HepG2 (cell line): ENCODE measurements at regions not wholly inside any gene's neighbourhood (a gene's known extent, or its start where the extent isn't known, plus 50 kb on each side); places are given as distances from the start of the nearest gene placed in this dataset.

Experiments
- BCL6 ChIP-seq: IDR thresholded peaks from 2 replicates; pipeline ENCODE4 v1.6.1; 2016; ENCODE audit warnings: missing genetic modification reagents, missing compliant biosample characterization
- CREM ChIP-seq, 2 experiments: sonication (generic) in 1 of 2; formaldehyde crosslinking in 1 of 2; IDR thresholded peaks; 2 replicates each; pipeline versions ENCODE4 v1.4.0 to v1.6.1; 2016 to 2020; ENCODE audit warnings: antibody characterized with exemption in 1 of 2, mild to moderate bottlenecking in 1 of 2, missing genetic modification reagents in 1 of 2
- HOXA3 ChIP-seq: sonication (generic); formaldehyde crosslinking; IDR thresholded peaks from 2 replicates; pipeline ENCODE4 v1.5.0; 2020; ENCODE audit warnings: missing genetic modification reagents
- KLF6 ChIP-seq: IDR thresholded peaks from 2 replicates; pipeline ENCODE4 v1.8.0; 2016; ENCODE audit warnings: missing biosample characterization, missing genetic modification reagents
- MIXL1 ChIP-seq: IDR thresholded peaks from 2 replicates; pipeline ENCODE4 v1.6.1; 2016
- PHF21A ChIP-seq: sonication (generic); formaldehyde crosslinking; IDR thresholded peaks from 2 replicates; pipeline ENCODE4 v1.5.0; 2020; ENCODE audit warnings: mild to moderate bottlenecking, missing genetic modification reagents
- SALL1 ChIP-seq: sonication (generic); formaldehyde crosslinking; IDR thresholded peaks from 2 replicates; pipeline ENCODE4 v1.8.0; 2022; ENCODE audit warnings: mild to moderate bottlenecking, missing genetic modification reagents
- SRF ChIP-seq: IDR thresholded peaks from 2 replicates; pipeline ENCODE4 v1.6.1; 2011; ENCODE audit warnings: mild to moderate bottlenecking, low read depth, low read length, moderate library complexity
- TAF1 ChIP-seq: sonication (generic); formaldehyde crosslinking; IDR thresholded peaks from 2 replicates; pipeline ENCODE4 v1.4.0; 2020; ENCODE audit warnings: missing genetic modification reagents
- TP53 ChIP-seq: sonication (generic); formaldehyde crosslinking; conservative IDR thresholded peaks from 2 replicates; pipeline ENCODE4 v1.4.0; 2020; ENCODE audit warnings: missing genetic modification reagents
- ZBTB7A ChIP-seq: sonication (generic); formaldehyde crosslinking; IDR thresholded peaks from 2 replicates; pipeline ENCODE4 v1.8.0; 2022; ENCODE audit warnings: mild to moderate bottlenecking, missing genetic modification reagents
- ZNF331 ChIP-seq: sonication (generic); formaldehyde crosslinking; IDR thresholded peaks from 2 replicates; pipeline ENCODE4 v1.4.0; 2020; ENCODE audit warnings: missing genetic modification reagents
- TF ChIP-seq, protein P1 (sequence below): sonication (generic); formaldehyde crosslinking; IDR thresholded peaks from 2 replicates; pipeline ENCODE4 v1.5.1; 2020; ENCODE audit warnings: missing genetic modification reagents, mild to moderate bottlenecking, borderline replicate concordance
- TF ChIP-seq, protein P2 (sequence below): IDR thresholded peaks from 2 replicates; pipeline ENCODE4 v1.6.1; 2016
- TF ChIP-seq, protein P3 (sequence below), 2 experiments: sonication (generic) in 1 of 2; formaldehyde crosslinking in 1 of 2; IDR thresholded peaks; 2 replicates each; pipeline versions ENCODE4 v1.4.0 to v1.6.1; 2016 to 2020; ENCODE audit warnings: borderline replicate concordance in 1 of 2, low read depth in 1 of 2, mild to moderate bottlenecking in 1 of 2, missing genetic modification reagents in 1 of 2
- TF ChIP-seq, protein P4 (sequence below): IDR thresholded peaks from 2 replicates; pipeline ENCODE4 v1.6.1; 2016; ENCODE audit warnings: mild to moderate bottlenecking
- TF ChIP-seq, protein P5 (sequence below): sonication (generic); formaldehyde crosslinking; IDR thresholded peaks from 2 replicates; pipeline ENCODE4 v1.8.0; 2022; ENCODE audit warnings: mild to moderate bottlenecking, missing genetic modification reagents; ENCODE audit not compliant: insufficient replicate concordance

DNA sequence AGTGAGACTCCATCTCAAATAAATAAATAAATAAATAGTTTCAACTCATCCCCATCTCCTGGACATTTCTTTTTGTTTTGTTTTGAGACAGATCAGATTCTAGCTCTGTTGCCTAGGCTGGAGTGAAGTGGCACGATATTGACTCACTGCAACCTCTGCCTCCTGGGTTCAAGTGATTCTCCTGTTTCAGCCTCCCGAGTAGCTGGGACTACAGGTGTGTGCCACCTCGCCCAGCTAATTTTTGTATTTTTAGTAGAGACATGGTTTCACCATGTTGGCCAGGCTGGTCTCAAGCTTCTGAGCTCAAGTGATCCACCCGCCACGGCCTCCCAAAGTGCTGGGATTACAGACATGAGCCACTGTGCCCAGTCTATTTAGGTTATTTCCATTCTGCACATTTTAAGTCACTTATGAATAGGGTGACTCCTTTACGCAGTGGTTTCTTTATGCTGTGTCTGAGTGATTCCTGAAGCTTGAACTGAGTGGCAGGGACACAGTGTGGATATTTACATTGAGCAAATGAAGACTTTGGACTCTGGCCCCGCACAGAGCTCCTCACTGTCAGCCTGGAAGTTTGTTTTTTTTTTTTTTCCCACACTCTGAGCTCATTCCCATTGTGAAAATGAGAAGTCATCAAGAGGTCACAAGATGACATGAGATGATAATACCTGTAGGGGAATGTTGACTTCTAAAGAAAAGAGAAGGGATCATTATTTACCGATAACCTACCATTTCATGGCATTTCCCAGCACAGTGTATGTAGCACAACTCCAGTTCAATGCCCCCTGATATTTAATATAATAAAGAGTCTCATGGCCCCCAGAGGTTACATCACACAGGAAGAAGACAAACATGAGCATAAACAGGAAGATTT is 72.6 kb downstream of the TBX3 start (continued):
- TF ChIP-seq, protein P1, sequence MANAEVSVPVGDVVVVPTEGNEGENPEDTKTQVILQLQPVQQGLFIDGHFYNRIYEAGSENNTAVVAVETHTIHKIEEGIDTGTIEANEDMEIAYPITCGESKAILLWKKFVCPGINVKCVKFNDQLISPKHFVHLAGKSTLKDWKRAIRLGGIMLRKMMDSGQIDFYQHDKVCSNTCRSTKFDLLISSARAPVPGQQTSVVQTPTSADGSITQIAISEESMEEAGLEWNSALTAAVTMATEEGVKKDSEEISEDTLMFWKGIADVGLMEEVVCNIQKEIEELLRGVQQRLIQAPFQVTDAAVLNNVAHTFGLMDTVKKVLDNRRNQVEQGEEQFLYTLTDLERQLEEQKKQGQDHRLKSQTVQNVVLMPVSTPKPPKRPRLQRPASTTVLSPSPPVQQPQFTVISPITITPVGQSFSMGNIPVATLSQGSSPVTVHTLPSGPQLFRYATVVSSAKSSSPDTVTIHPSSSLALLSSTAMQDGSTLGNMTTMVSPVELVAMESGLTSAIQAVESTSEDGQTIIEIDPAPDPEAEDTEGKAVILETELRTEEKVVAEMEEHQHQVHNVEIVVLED (CRISPR knock-in tag): peak; percentile 32; the same call in 1 of the 2 replicates
- TF ChIP-seq, protein P2, sequence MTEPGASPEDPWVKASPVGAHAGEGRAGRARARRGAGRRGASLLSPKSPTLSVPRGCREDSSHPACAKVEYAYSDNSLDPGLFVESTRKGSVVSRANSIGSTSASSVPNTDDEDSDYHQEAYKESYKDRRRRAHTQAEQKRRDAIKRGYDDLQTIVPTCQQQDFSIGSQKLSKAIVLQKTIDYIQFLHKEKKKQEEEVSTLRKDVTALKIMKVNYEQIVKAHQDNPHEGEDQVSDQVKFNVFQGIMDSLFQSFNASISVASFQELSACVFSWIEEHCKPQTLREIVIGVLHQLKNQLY (CRISPR knock-in tag): peak; percentile 66; the same call in 1 of the 2 replicates
- TF ChIP-seq KLF6 (CRISPR knock-in tag) (no peak), BCL6 (peak; percentile 90), ZNF331 (CRISPR knock-in tag) (peak; percentile 68), ZBTB7A (CRISPR knock-in tag) (no peak), SALL1 (CRISPR knock-in tag) (peak; percentile 70), SRF (no peak), HOXA3 (CRISPR knock-in tag) (peak; percentile 58; the same call in 1 of the 2 replicates), TP53 (CRISPR knock-in tag) (0 out of 2 replicates have a peak, but pooled peaks have one; percentile 56), MIXL1 (CRISPR knock-in tag) (peak; percentile 56; the same call in 1 of the 2 replicates), CREM (IDR thresholded peaks at IDR 0.05) (peak; percentile 92), CREM (CRISPR knock-in tag; IDR thresholded peaks at IDR 0.05) (no peak), TAF1 (CRISPR knock-in tag) (peak; percentile 33; the same call in 1 of the 2 replicates), PHF21A (CRISPR knock-in tag) (peak; percentile 83)
- TF ChIP-seq, protein P3, sequence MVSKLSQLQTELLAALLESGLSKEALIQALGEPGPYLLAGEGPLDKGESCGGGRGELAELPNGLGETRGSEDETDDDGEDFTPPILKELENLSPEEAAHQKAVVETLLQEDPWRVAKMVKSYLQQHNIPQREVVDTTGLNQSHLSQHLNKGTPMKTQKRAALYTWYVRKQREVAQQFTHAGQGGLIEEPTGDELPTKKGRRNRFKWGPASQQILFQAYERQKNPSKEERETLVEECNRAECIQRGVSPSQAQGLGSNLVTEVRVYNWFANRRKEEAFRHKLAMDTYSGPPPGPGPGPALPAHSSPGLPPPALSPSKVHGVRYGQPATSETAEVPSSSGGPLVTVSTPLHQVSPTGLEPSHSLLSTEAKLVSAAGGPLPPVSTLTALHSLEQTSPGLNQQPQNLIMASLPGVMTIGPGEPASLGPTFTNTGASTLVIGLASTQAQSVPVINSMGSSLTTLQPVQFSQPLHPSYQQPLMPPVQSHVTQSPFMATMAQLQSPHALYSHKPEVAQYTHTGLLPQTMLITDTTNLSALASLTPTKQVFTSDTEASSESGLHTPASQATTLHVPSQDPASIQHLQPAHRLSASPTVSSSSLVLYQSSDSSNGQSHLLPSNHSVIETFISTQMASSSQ (IDR thresholded peaks at IDR 0.05; ENCODE audit: low read depth): peak; percentile 47; the same call in 1 of the 2 replicates
- TF ChIP-seq, protein P3 (CRISPR knock-in tag; IDR thresholded peaks at IDR 0.05; ENCODE audit: borderline replicate concordance): peak; percentile 80; the same call in 1 of the 2 replicates
- TF ChIP-seq, protein P4, sequence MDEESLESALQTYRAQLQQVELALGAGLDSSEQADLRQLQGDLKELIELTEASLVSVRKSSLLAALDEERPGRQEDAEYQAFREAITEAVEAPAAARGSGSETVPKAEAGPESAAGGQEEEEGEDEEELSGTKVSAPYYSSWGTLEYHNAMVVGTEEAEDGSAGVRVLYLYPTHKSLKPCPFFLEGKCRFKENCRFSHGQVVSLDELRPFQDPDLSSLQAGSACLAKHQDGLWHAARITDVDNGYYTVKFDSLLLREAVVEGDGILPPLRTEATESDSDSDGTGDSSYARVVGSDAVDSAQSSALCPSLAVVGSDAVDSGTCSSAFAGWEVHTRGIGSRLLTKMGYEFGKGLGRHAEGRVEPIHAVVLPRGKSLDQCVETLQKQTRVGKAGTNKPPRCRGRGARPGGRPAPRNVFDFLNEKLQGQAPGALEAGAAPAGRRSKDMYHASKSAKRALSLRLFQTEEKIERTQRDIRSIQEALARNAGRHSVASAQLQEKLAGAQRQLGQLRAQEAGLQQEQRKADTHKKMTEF (CRISPR knock-in tag): peak; percentile 55
- TF ChIP-seq, protein P5, sequence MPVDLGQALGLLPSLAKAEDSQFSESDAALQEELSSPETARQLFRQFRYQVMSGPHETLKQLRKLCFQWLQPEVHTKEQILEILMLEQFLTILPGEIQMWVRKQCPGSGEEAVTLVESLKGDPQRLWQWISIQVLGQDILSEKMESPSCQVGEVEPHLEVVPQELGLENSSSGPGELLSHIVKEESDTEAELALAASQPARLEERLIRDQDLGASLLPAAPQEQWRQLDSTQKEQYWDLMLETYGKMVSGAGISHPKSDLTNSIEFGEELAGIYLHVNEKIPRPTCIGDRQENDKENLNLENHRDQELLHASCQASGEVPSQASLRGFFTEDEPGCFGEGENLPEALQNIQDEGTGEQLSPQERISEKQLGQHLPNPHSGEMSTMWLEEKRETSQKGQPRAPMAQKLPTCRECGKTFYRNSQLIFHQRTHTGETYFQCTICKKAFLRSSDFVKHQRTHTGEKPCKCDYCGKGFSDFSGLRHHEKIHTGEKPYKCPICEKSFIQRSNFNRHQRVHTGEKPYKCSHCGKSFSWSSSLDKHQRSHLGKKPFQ (CRISPR knock-in tag): peak; percentile 59
